D721Med (cell line): ENCODE measurements at regions not wholly inside any gene's neighbourhood (a gene's known extent, or its start where the extent isn't known, plus 50 kb on each side); places are given as distances from the start of the nearest gene placed in this dataset.

ENCODE experiments used
- DNase-seq: peaks from one replicate; pipeline ENCODE4 v3.0.0; 2011; ENCODE audit warnings: low spot score; ENCODE audit not compliant: insufficient read length
- FAIRE-seq: peaks from 2 replicates; lab custom pipeline; 2011; peaks lifted over from hg19 to GRCh38; lab: Jason Lieb, UNC
- TF ChIP-seq, protein P1 (sequence below): IDR thresholded peaks from 2 replicates; pipeline ENCODE4 v1.5.1; 2012; ENCODE audit warnings: mild to moderate bottlenecking, control low read depth; ENCODE audit not compliant: insufficient read depth; ENCODE audit errors: missing control alignments

DNA sequence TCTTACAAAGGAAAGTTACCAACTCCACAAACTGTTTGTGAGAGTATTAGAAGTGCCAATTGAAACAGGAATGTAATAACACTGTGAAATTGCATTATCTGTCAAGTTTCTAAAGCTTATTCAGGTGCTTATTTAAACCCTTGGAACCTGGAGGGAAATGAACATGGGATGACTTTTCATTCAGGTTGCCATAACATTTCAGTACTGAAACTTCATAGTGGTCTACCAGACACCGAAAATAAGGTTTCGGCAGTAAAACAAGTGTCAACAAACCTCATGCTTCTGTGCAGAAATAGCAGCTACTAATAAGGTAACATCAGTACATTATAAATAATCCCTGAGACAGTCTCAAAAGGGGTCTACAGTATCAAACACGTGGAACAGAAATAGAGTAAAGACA lies 890.7 kb upstream of the INTU start:
- no peak for DNase-seq
- TF ChIP-seq, protein P1, sequence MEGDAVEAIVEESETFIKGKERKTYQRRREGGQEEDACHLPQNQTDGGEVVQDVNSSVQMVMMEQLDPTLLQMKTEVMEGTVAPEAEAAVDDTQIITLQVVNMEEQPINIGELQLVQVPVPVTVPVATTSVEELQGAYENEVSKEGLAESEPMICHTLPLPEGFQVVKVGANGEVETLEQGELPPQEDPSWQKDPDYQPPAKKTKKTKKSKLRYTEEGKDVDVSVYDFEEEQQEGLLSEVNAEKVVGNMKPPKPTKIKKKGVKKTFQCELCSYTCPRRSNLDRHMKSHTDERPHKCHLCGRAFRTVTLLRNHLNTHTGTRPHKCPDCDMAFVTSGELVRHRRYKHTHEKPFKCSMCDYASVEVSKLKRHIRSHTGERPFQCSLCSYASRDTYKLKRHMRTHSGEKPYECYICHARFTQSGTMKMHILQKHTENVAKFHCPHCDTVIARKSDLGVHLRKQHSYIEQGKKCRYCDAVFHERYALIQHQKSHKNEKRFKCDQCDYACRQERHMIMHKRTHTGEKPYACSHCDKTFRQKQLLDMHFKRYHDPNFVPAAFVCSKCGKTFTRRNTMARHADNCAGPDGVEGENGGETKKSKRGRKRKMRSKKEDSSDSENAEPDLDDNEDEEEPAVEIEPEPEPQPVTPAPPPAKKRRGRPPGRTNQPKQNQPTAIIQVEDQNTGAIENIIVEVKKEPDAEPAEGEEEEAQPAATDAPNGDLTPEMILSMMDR, result no peak
- FAIRE-seq, result no peak

- TF ChIP-seq, protein P1, result no peak
- no peak for DNase-seq
- FAIRE-seq, result no peak
These were observed 889.9 kb upstream of the INTU start for GRCh38 chr4:126742885-126743284.

DNA sequence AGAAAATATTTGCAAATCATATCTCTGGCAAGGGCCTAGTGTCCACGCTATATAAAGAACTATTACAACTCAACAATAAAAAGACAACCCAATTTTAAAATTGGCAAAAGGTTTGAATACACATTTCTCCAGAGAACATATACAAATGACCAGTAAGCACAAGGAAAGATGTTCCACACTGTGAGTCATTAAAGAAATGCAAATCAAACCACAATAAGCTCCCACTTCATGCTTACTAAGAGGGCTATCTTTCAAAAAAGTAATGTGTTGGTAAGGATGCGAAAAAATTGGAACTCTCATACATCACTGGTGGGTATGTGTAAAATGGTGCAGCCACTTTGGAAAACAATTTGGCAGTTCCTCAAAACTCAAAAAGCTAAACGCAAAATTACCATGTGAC lies 884.0 kb upstream of the INTU start:
- DNase-seq (no peak), FAIRE-seq (no peak)
- TF ChIP-seq, protein P1, result no peak

DNA sequence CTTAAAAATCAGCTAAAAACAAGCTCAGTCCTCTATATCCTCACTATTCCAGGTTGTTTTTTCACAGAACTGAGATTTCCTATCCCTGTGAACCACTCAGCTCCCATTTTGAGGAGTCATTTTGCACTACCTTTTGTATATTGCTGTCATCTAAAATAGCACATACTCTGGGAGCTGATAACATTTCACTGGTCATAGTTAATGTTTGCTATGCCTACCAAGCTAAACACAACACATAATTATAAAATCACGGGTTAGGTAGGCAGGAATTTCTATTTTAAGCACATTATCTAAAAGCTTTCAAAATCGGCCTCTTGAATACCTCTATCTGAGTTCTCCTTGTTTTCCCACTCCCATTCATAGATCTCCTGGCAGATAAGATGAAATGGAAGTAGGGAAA lies 882.0 kb upstream of the INTU start:
- DNase-seq, result no peak
- no peak for FAIRE-seq
- TF ChIP-seq, protein P1, result no peak

DNA sequence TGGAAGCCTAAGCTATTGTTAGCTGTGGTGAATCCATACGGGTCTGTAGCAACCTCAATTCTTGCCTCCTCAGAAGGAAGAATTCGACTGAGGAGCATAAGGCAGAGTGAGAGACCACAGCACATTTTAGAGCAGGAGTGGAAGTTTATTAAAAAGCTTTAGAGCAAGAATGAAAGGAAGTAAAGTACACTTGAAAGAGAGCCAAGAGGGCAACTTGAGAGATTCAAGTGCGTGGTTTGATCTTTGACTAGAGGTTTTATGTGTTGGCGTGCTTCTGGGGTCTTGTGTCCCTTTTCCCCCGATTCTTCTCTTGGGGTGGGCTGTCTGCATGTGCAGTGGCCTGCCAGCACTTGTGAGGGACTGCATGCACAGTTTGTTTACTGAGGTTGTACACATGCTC lies 880.6 kb upstream of the INTU start:
- TF ChIP-seq, protein P1, result no peak
- FAIRE-seq, result no peak
- no peak for DNase-seq

DNA sequence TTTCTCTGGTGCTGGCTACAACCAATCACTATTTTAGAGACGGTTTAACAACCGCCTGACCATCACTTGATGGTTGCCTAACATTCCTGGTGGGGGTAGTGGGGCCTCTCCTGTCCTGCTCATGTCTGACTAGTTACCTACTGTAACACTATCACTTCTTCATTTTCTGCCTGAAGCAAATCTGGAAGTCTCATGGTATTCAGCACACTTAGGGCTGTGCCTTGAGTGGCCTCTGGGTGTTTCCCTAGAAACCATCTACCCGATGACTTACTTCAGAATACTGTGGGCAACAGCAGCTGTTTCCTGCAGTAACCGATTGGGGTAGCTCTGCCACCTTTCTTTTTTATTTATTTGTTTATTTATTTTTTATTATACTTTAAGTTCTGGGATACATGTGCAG lies 880.1 kb upstream of the INTU start:
- FAIRE-seq (no peak), DNase-seq (no peak)
- TF ChIP-seq, protein P1, result no peak

GRCh38 chr4:126753592-126753991 lies 879.2 kb upstream of the INTU start:
- TF ChIP-seq, protein P1, result no peak
- FAIRE-seq (no peak), DNase-seq (no peak)
